PC-9 (cell line): ENCODE measurements at regions not wholly inside any gene's neighbourhood (a gene's known extent, or its start where the extent isn't known, plus 50 kb on each side); places are given as distances from the start of the nearest gene placed in this dataset.

ENCODE experiments used
- EZH2 ChIP-seq: fragments of 200-600 bp; sonication (generic); IDR thresholded peaks from 2 replicates; pipeline ENCODE4 v1.8.0; 2017; ENCODE audit warnings: antibody characterized with exemption, low read depth
- TF ChIP-seq, protein P1 (sequence below): fragments of 200-600 bp; sonication (generic); conservative IDR thresholded peaks from 2 replicates; pipeline ENCODE4 v1.6.1; 2017; ENCODE audit warnings: mixed run types, antibody characterized with exemption, mild to moderate bottlenecking, moderate library complexity

DNA sequence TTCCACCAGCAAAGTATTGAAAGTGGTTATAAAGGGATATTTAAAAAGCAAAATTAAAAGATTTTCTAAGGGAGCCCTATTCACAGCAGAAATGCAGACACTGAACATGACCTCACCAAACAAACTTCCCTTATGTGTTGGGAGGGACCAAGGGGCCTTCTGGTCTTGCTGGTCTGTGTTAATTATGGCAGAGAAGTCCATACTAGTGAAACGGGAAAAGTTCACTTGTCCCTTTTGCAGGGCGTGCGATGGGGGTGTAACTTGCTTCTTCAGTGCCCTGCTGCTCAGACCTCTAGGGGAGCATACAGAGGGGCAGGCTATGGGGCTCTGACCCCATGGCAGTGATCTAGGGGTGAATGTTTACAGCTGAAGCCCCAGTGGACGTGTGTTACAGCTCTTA, 53.0 kb upstream of the ZNF337 start:
- TF ChIP-seq, protein P1, sequence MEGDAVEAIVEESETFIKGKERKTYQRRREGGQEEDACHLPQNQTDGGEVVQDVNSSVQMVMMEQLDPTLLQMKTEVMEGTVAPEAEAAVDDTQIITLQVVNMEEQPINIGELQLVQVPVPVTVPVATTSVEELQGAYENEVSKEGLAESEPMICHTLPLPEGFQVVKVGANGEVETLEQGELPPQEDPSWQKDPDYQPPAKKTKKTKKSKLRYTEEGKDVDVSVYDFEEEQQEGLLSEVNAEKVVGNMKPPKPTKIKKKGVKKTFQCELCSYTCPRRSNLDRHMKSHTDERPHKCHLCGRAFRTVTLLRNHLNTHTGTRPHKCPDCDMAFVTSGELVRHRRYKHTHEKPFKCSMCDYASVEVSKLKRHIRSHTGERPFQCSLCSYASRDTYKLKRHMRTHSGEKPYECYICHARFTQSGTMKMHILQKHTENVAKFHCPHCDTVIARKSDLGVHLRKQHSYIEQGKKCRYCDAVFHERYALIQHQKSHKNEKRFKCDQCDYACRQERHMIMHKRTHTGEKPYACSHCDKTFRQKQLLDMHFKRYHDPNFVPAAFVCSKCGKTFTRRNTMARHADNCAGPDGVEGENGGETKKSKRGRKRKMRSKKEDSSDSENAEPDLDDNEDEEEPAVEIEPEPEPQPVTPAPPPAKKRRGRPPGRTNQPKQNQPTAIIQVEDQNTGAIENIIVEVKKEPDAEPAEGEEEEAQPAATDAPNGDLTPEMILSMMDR = no peak
- no peak for TF ChIP-seq EZH2
